ENCODE measurements at regions not wholly inside any gene's neighbourhood (a gene's known extent, or its start where the extent isn't known, plus 50 kb on each side); places are given as distances from the start of the nearest gene placed in this dataset.

GRCh38 chr7:81210137-81211064, 291.6 kb upstream of the SEMA3C start:
- TF ChIP-seq, protein P1, sequence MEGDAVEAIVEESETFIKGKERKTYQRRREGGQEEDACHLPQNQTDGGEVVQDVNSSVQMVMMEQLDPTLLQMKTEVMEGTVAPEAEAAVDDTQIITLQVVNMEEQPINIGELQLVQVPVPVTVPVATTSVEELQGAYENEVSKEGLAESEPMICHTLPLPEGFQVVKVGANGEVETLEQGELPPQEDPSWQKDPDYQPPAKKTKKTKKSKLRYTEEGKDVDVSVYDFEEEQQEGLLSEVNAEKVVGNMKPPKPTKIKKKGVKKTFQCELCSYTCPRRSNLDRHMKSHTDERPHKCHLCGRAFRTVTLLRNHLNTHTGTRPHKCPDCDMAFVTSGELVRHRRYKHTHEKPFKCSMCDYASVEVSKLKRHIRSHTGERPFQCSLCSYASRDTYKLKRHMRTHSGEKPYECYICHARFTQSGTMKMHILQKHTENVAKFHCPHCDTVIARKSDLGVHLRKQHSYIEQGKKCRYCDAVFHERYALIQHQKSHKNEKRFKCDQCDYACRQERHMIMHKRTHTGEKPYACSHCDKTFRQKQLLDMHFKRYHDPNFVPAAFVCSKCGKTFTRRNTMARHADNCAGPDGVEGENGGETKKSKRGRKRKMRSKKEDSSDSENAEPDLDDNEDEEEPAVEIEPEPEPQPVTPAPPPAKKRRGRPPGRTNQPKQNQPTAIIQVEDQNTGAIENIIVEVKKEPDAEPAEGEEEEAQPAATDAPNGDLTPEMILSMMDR (IDR thresholded peaks at IDR 0.05; ENCODE audit: control extremely low read depth in 1 of 3, insufficient read depth in 1 of 3, low read depth in 1 of 3, low read length in 3 of 3): no peak
- no peak for TF ChIP-seq EP300 (IDR thresholded peaks at IDR 0.05; ENCODE audit: borderline replicate concordance in 1 of 2, low read depth in 2 of 2, low read length in 2 of 2)
- TF ChIP-seq YY1 (IDR thresholded peaks at IDR 0.05; ENCODE audit: low read depth, low read length): no peak
- TF ChIP-seq TAF1 (IDR thresholded peaks at IDR 0.05; ENCODE audit: low read depth, low read length): no peak
- no peak for TF ChIP-seq POLR2AphosphoS5 (IDR thresholded peaks at IDR 0.05; ENCODE audit: low read depth, low read length)
- TF ChIP-seq POLR2A (IDR thresholded peaks at IDR 0.05; ENCODE audit: control extremely low read depth in 1 of 2, low read depth in 2 of 2, low read length in 2 of 2): no peak
- no peak for TF ChIP-seq SIN3A (conservative IDR thresholded peaks at IDR 0.05 in 1 of 2, IDR thresholded peaks at IDR 0.05 in 1 of 2; ENCODE audit: low read depth in 1 of 2, low read length in 2 of 2)
- TF ChIP-seq GABPA (IDR thresholded peaks at IDR 0.05; ENCODE audit: borderline replicate concordance, insufficient read depth, low read length): no peak
- TF ChIP-seq EZH2 (IDR thresholded peaks at IDR 0.05; ENCODE audit: low read depth, low read length, severe bottlenecking): no peak
- TF ChIP-seq RAD21 (IDR thresholded peaks at IDR 0.05 in 1 of 2, conservative IDR thresholded peaks at IDR 0.05 in 1 of 2; ENCODE audit: low read depth in 2 of 2, low read length in 2 of 2): no peak
- no peak for TF ChIP-seq TBP (IDR thresholded peaks at IDR 0.05; ENCODE audit: low read depth, low read length)
- TF ChIP-seq, protein P2, sequence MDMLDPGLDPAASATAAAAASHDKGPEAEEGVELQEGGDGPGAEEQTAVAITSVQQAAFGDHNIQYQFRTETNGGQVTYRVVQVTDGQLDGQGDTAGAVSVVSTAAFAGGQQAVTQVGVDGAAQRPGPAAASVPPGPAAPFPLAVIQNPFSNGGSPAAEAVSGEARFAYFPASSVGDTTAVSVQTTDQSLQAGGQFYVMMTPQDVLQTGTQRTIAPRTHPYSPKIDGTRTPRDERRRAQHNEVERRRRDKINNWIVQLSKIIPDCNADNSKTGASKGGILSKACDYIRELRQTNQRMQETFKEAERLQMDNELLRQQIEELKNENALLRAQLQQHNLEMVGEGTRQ (IDR thresholded peaks at IDR 0.05; ENCODE audit: low read length): no peak
- TF ChIP-seq JUND (IDR thresholded peaks at IDR 0.05; ENCODE audit: low read length): no peak
